Fibroblast of lung (primary cell): ENCODE measurements at regions not wholly inside any gene's neighbourhood (a gene's known extent, or its start where the extent isn't known, plus 50 kb on each side); places are given as distances from the start of the nearest gene placed in this dataset.

ENCODE experiments used
- DNase-seq, 2 donors: peaks; one replicate each; pipeline versions ENCODE4 v3.0.0 to v3.0.0-alpha.2; 2010; ENCODE audit warnings: low read depth in 2 of 2
- H2AFZ ChIP-seq: 2 replicates; pipeline ENCODE4 v1.5.1; 2012; ENCODE audit warnings: low read length, control low read depth, inconsistent platforms
- H3K27ac ChIP-seq: 2 replicates; pipeline ENCODE4 v1.5.1; 2011; ENCODE audit warnings: low read length, control low read depth; ENCODE audit not compliant: insufficient read depth
- H3K27me3 ChIP-seq: 2 replicates; pipeline ENCODE4 v1.5.1; 2011; ENCODE audit warnings: mild to moderate bottlenecking, low read length; ENCODE audit not compliant: control insufficient read depth, insufficient read depth
- H3K36me3 ChIP-seq: 2 replicates; pipeline ENCODE4 v1.5.1; 2011; ENCODE audit warnings: low read length; ENCODE audit not compliant: control insufficient read depth, insufficient read depth
- H3K4me1 ChIP-seq: 2 replicates; pipeline ENCODE4 v1.5.1; 2011; ENCODE audit warnings: low read length; ENCODE audit not compliant: control insufficient read depth, insufficient read depth; ENCODE audit errors: extremely low read depth
- H3K4me2 ChIP-seq: 2 replicates; pipeline ENCODE4 v1.5.1; 2011; ENCODE audit warnings: low read length, control low read depth; ENCODE audit not compliant: insufficient read depth; ENCODE audit errors: extremely low read depth
- H3K4me3 ChIP-seq, 4 experiments: fragments of 200-600 bp in 1 of 4; sonication (generic) in 1 of 4; replicated peaks in 1 of 4; 2 replicates each; pipeline ENCODE4 v1.5.1; 2011 to 2016; ENCODE audit warnings: low read length in 4 of 4, low read depth in 3 of 4, mild to moderate bottlenecking in 3 of 4, control low read depth in 2 of 4, inconsistent platforms in 1 of 4, mixed read lengths in 1 of 4; ENCODE audit not compliant: insufficient read depth in 1 of 4; ENCODE audit errors: control extremely low read depth in 1 of 4
- H3K79me2 ChIP-seq: 2 replicates; pipeline ENCODE4 v1.5.1; 2012; ENCODE audit warnings: mild to moderate bottlenecking, low read length, inconsistent platforms; ENCODE audit not compliant: control insufficient read depth, insufficient read depth
- H3K9ac ChIP-seq: 2 replicates; pipeline ENCODE4 v1.5.1; 2011; ENCODE audit warnings: mild to moderate bottlenecking, low read length, control low read depth; ENCODE audit not compliant: insufficient read depth
- H3K9me3 ChIP-seq: 2 replicates; pipeline ENCODE4 v1.5.1; 2012; ENCODE audit warnings: low read depth, low read length; ENCODE audit not compliant: control insufficient read depth, insufficient read depth
- H4K20me1 ChIP-seq: 2 replicates; pipeline ENCODE4 v1.5.1; 2011; ENCODE audit warnings: low read length; ENCODE audit not compliant: control insufficient read depth, insufficient read depth; ENCODE audit errors: extremely low read depth
- EZH2 ChIP-seq: IDR thresholded peaks from 2 replicates; pipeline ENCODE4 v1.5.1; 2012; ENCODE audit warnings: low read length, control low read depth, mild to moderate bottlenecking; ENCODE audit errors: missing control alignments
- TF ChIP-seq, protein P1 (sequence below), 2 donors: IDR thresholded peaks in 1 of 2; conservative IDR thresholded peaks in 1 of 2; 1 replicate in 1 of 2; 2 replicates in 1 of 2; pipeline ENCODE4 v1.5.1; 2011 to 2012; ENCODE audit warnings: low read length in 2 of 2, control low read depth in 1 of 2, inconsistent platforms in 1 of 2, low read depth in 1 of 2, mild to moderate bottlenecking in 1 of 2

DNA sequence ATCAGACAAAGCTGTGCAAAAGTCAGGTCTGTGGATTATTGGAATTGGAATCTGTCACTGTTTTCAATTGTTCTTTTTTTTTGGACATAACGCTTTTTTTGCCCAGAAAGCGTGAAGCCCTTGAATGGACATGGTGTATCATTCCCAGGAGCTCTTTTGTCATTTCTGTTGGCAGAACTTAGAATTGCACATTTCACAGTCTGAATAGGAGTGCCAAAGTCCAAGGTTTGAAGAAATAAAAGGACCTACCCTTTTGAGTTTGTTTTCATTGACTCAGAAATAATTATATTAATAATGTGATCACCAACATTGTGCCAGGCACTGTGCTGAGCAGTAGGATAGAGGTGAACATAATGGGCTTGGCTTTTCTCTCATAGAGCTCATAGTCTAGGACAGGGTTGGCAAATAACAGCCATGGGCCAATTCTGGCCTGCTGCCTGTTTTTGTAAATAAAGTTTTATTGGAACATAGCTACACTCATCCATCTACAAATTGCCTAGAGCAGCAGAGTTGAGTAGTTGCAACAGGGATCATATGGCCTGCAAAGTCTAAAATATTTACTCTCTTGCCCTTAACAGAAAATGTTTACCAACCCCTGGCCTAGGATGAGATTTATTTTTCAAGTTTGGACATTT, 62.6 kb upstream of the ATXN1 start:
- Histone ChIP-seq H2AFZ (no peak overlapping the region), H3K27me3 (peaks cover 2% of the 10 kb centered on the region), H3K9me3 (no peaks in the 10 kb centered on the region), H3K4me3 (no peak overlapping the region), H3K4me2 (no peak overlapping the region), H3K9ac (no peak overlapping the region), H3K4me1 (no peaks in the 10 kb centered on the region), H3K36me3 (no peaks in the 10 kb centered on the region), H4K20me1 (no peaks in the 10 kb centered on the region), H3K27ac (no peak overlapping the region), H3K79me2 (no peaks in the 10 kb centered on the region)
- TF ChIP-seq, protein P1, sequence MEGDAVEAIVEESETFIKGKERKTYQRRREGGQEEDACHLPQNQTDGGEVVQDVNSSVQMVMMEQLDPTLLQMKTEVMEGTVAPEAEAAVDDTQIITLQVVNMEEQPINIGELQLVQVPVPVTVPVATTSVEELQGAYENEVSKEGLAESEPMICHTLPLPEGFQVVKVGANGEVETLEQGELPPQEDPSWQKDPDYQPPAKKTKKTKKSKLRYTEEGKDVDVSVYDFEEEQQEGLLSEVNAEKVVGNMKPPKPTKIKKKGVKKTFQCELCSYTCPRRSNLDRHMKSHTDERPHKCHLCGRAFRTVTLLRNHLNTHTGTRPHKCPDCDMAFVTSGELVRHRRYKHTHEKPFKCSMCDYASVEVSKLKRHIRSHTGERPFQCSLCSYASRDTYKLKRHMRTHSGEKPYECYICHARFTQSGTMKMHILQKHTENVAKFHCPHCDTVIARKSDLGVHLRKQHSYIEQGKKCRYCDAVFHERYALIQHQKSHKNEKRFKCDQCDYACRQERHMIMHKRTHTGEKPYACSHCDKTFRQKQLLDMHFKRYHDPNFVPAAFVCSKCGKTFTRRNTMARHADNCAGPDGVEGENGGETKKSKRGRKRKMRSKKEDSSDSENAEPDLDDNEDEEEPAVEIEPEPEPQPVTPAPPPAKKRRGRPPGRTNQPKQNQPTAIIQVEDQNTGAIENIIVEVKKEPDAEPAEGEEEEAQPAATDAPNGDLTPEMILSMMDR (conservative IDR thresholded peaks at IDR 0.05 in 1 of 2, IDR thresholded peaks at IDR 0.05 in 1 of 2; ENCODE audit: low read depth in 1 of 2, low read length in 2 of 2) = no peak
- no peak for TF ChIP-seq EZH2
- no peak for DNase-seq

- no peak for DNase-seq
- TF ChIP-seq EZH2 = no peak
- TF ChIP-seq, protein P1 (conservative IDR thresholded peaks at IDR 0.05 in 1 of 2, IDR thresholded peaks at IDR 0.05 in 1 of 2; ENCODE audit: low read depth in 1 of 2, low read length in 2 of 2) = no peak
These were observed 61.9 kb upstream of the ATXN1 start for GRCh38 chr6:16822975-16823717.

GRCh38 chr6:16822529-16822928, 61.3 kb upstream of the ATXN1 start:
- no peaks in the 10 kb centered on the region for H3K9me3 ChIP-seq
- H2AFZ ChIP-seq = no peak overlapping the region
- H3K27ac ChIP-seq = no peak overlapping the region
- no peaks in the 10 kb centered on the region for H4K20me1 ChIP-seq
- no peak for DNase-seq
- no peaks in the 10 kb centered on the region for H3K36me3 ChIP-seq
- no peak overlapping the region for H3K4me2 ChIP-seq
- TF ChIP-seq, protein P1 (conservative IDR thresholded peaks at IDR 0.05 in 1 of 2, IDR thresholded peaks at IDR 0.05 in 1 of 2; ENCODE audit: low read depth in 1 of 2, low read length in 2 of 2) = no peak
- TF ChIP-seq EZH2 = no peak
- H3K4me1 ChIP-seq = no peaks in the 10 kb centered on the region
- H3K9ac ChIP-seq = no peak overlapping the region
- peaks cover 2% of the 10 kb centered on the region for H3K27me3 ChIP-seq
- H3K79me2 ChIP-seq = no peaks in the 10 kb centered on the region
- no peak overlapping the region for H3K4me3 ChIP-seq

More at GRCh38 chr6:16822975-16823717, 61.9 kb upstream of the ATXN1 start:
- H3K79me2 ChIP-seq = no peaks in the 10 kb centered on the region
- no peak overlapping the region for H3K9ac ChIP-seq
- no peak overlapping the region for H3K4me2 ChIP-seq
- peaks cover 2% of the 10 kb centered on the region for H3K27me3 ChIP-seq
- no peaks in the 10 kb centered on the region for H3K9me3 ChIP-seq
- H3K27ac ChIP-seq = no peak overlapping the region
- H3K4me3 ChIP-seq = no peak overlapping the region
- no peaks in the 10 kb centered on the region for H4K20me1 ChIP-seq
- no peak overlapping the region for H2AFZ ChIP-seq
- no peaks in the 10 kb centered on the region for H3K4me1 ChIP-seq
- H3K36me3 ChIP-seq = no peaks in the 10 kb centered on the region
